Activated CD8-positive, alpha-beta memory T cell treated with anti-CD3 and anti-CD28 coated beads for 36 hours (primary cell): ENCODE measurements at regions not wholly inside any gene's neighbourhood (a gene's known extent, or its start where the extent isn't known, plus 50 kb on each side); places are given as distances from the start of the nearest gene placed in this dataset.
"Not testable (repeated sequence)": the region's sequence is repeated elsewhere in the genome, so short reads cannot be mapped to it uniquely, and the experiment has no call there.

Experiments
- CTCF ChIA-PET: fragments of 350-600 bp; sonication (Branson Sonifier 250); formaldehyde crosslinking; loops from one replicate; lab custom pipeline; 2021; ENCODE audit warnings: antibody characterized with exemption; lab: Charles Lee
- POLR2A ChIA-PET: fragments of 350-600 bp; sonication (Branson Sonifier 250); formaldehyde crosslinking; loops from one replicate; lab custom pipeline; 2021; ENCODE audit warnings: antibody characterized with exemption; lab: Charles Lee

DNA sequence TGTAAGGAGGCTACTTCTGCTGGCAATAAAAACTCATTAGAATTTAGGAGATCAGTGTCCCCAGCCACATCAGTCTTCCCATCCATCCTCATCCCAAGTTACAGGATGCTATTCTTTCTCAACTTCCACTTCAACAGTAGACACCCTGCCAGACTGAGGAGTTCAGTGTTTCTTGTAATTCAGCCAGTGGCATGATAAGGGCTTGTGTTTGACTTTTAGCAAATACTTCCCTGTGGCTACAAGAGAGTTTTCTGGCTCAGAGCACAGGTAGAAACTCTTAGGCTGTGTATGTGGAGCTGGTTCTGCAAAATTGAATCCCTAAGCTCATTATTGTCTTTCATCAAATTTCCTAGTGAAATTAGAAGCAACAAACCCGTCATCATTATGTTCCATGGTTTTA is 401.8 kb upstream of the NDN start:
- POLR2A ChIA-PET, CTCF ChIA-PET: not testable (repeated sequence)

DNA sequence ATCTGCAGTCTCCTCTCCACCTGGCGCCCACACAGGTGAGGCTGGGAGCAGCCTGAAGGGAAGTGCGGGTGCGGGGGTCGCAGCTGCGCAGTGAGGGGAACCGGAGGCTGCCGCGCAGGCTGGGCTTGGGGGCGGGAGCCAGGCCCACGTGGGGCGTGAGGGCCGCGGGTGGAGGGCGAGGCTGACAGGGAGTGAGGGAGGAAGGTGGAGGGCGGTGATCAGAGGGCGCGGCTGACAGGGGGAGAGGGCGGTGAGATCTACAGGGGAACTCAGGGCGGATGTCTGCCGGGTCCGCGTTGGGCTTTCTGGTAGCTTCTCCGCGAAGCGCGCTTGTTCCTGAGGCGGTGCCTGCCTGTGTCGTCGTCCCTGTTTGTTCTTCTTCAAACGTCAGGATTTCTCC is 414.4 kb upstream of the NDN start:
- POLR2A ChIA-PET, CTCF ChIA-PET: not testable (repeated sequence)

- POLR2A ChIA-PET, result not testable (repeated sequence)
These were observed 420.4 kb upstream of the NDN start for GRCh38 chr15:24107524-24107923.

GRCh38 chr15:24107948-24108347 is 420.8 kb upstream of the NDN start:
- CTCF ChIA-PET, POLR2A ChIA-PET: not testable (repeated sequence)

More at GRCh38 chr15:24107524-24107923, 420.4 kb upstream of the NDN start:
- CTCF ChIA-PET, result not testable (repeated sequence)

- CTCF ChIA-PET, POLR2A ChIA-PET: not testable (repeated sequence)
These were observed 421.2 kb upstream of the NDN start for GRCh38 chr15:24108349-24108748.

GRCh38 chr15:24139622-24140021 is 452.5 kb upstream of the NDN start:
- CTCF ChIA-PET, POLR2A ChIA-PET: not testable (repeated sequence)

GRCh38 chr15:24145070-24145469 is 458.0 kb upstream of the NDN start:
- POLR2A ChIA-PET, CTCF ChIA-PET: not testable (repeated sequence)

DNA sequence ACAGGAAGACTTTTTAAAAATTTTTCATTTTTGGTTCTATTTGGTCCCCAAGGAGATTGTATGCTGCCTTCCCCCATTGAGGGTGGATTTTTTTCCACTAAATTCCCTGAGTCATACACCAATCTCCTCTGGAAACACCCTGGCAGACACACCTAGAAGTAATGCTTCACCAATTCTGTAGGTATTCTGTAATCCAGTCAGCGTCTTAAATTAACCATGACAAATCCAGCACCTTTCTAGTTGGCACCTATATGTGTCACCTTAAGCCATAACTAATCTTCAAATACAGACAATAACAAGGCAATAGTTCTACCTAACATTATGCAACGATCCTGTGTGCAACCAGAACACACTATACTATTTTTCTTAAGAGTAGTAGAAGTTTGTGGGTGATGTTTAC is 459.1 kb upstream of the NDN start:
- ChIA-PET CTCF (no interaction called here), POLR2A (no interaction called here)

- ChIA-PET POLR2A (no interaction called here), CTCF (no interaction called here)
These were observed 463.4 kb upstream of the NDN start for GRCh38 chr15:24150542-24150941.

GRCh38 chr15:24158306-24158705 is 471.2 kb upstream of the NDN start:
- CTCF ChIA-PET, POLR2A ChIA-PET: not testable (repeated sequence)

GRCh38 chr15:24165512-24165911 is 478.4 kb upstream of the NDN start:
- POLR2A ChIA-PET, result not testable (repeated sequence)

DNA sequence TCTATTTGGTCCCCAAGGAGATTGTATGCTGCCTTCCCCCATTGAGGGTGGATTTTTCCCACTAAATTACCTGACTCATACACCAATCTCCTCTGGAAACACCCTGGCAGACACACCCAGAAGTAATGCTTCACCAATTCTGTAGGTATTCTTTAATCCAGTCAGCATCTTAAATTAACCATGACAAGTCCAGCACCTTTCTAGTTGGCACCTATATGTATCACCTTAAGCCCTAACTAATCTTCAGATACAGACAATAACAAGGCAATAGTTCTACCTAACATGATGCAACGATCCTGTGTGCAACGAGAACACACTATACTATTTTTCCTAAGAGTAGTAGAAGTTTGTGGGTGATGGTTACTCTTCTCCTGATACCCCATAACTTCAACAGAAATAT is 473.3 kb upstream of the NPAP1 start:
- CTCF ChIA-PET, POLR2A ChIA-PET: not testable (repeated sequence)

More at GRCh38 chr15:24165512-24165911, 478.4 kb upstream of the NDN start:
- CTCF ChIA-PET, result not testable (repeated sequence)

DNA sequence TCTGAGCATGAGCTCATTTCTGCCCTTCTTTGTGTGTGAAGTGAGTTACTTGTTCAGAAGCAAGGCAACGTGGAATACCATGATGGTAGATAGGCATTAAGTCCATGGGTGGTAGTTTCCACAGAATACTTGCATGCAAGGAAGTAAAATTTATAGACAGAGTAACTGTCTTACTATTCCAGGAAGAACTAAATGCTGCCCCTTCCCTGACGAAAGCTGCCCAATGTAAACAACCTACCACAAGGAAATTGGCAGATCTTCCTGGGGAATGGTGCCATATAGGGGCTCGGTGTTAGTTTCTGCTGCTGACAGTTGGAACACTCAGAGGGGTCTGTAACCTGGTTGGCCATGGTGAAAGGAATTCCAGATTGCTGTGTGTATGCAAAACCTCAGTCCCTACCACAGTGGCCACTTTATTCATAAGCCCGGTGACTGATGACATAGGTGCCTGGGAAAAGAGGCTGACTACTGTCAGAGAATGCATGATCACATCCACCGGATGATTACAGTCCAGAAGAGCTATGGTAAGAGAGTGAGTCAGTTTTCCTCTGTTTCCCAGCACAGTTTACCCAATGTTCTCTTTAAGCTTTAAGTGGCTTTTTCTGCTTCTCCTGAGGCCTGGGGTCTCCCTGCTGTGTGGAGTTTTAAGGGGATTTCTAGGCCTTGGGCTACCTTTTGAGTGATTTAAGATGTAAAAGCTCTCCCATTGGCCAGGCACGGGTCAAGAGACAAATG is 463.7 kb upstream of the NPAP1 start:
- POLR2A ChIA-PET, CTCF ChIA-PET: not testable (repeated sequence)

DNA sequence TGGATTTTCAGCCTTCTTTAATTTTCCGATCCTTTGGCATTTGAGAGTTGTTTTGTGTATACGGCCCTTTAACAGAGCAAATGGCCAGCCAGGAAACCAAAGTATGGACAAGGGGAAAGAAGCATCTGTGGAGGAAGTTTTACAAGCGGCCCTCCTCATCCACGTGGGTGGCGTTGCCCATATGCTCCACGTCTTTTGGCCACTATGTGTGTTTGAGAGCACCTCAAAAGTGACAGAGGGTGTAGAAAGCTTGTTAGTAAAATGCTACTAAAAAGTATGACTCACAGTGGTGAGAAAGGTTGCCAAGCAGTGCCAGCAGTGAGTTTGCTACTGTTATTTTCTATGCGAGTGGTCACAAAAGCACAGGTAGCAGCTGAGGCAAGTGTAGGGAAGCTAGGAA is 451.8 kb upstream of the NPAP1 start:
- ChIA-PET POLR2A (no interaction called here), CTCF (no interaction called here)

- ChIA-PET POLR2A (no interaction called here), CTCF (no interaction called here)
These were observed 451.4 kb upstream of the NPAP1 start for GRCh38 chr15:24224161-24224560.

- POLR2A ChIA-PET, CTCF ChIA-PET: not testable (repeated sequence)
These were observed 446.7 kb upstream of the NPAP1 start for GRCh38 chr15:24228922-24229321.

GRCh38 chr15:24233134-24233533 is 442.4 kb upstream of the NPAP1 start:
- CTCF ChIA-PET, POLR2A ChIA-PET: not testable (repeated sequence)

- POLR2A ChIA-PET, CTCF ChIA-PET: not testable (repeated sequence)
These were observed 435.0 kb upstream of the NPAP1 start for GRCh38 chr15:24240580-24240979.

DNA sequence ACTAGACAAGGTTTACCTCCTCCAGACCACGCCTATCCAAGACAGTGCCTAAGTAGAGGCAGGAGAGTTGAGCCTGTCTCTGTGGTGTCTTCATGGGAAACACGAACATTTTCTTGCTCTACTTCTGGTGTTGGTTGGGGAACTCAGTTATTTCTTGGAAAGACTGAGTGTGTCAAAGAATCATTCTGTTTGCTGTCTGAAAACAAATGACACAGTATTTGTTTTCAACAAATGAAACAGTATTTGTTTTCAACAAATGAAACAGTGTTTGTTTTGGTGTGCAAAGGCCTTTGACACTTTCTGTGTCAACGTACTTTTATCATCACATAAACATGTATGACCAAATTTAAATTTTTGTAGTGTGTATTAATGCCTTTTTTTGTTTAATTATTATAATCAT is 416.5 kb upstream of the NPAP1 start:
- POLR2A ChIA-PET, CTCF ChIA-PET: not testable (repeated sequence)

DNA sequence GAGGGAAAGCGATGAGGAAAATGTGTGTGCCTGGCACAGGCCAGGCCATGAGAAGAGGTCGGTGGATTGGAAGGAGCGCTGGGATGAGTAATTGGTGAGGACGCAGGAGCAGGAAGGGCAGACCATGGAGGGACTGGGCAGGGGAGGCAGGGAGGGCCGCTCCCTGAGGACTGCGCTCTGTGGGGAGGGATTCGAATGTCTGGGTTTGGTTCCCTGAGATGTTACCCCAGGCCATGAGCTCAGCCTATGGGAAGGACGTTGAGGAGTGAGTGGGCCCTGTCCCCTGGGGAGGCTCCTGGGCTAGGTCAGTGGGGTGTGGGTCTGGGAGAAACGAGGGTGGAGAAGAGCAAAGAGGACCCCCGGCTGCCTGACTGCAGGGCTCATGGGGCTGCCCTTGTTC is 415.2 kb upstream of the NPAP1 start:
- CTCF ChIA-PET, POLR2A ChIA-PET: not testable (repeated sequence)

- POLR2A ChIA-PET, CTCF ChIA-PET: not testable (repeated sequence)
These were observed 414.7 kb upstream of the NPAP1 start for GRCh38 chr15:24260854-24261253.
